Renal cortical epithelial cell (primary cell): ENCODE measurements at regions not wholly inside any gene's neighbourhood (a gene's known extent, or its start where the extent isn't known, plus 50 kb on each side); places are given as distances from the start of the nearest gene placed in this dataset.
"Not testable (repeated sequence)": the region's sequence is repeated elsewhere in the genome, so short reads cannot be mapped to it uniquely, and the experiment has no call there.

Experiments used
- DNase-seq: peaks from one replicate; pipeline ENCODE4 v3.0.0-alpha.2; 2011; ENCODE audit warnings: low read depth

DNA sequence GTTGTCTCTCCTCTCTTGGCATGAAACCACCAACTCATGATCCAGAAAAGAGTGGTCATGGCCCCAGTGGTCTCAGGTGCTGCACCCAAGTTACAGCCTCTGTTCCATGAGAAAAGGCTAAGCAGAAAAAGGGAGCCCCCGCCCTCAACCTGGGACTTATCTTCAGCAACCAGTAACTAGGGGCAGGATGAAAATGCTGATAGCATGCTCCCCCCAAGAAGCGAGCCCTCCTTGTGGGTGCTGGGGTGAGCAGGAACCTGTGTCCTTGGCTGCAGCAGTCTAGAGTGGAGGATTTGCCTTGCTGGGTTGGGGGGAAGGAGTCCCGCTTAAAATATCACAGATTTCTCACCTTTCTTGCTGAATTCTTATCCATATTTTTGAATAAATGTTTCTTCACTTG lies 490.0 kb downstream of the SUCLG1 start:
- no peak for DNase-seq

DNA sequence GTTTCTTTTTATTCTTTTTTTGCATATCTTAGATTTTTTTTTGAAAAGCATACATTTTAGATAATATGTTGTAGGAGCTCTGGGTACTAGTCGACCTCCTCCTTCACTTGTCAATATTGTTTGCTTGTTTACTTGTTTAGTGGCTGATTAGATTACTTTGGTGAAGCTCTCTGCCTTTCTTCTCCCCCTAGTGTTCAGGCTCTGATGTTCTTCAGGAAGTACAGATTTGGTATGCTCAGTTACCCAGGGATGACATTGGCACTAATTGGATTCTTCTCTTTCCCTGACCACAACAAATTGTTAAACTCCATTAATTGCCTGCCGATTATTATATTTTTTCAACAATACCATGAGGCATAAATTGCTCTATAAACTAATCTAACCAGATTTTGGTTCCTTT lies 491.2 kb downstream of the SUCLG1 start:
- DNase-seq = no peak

DNA sequence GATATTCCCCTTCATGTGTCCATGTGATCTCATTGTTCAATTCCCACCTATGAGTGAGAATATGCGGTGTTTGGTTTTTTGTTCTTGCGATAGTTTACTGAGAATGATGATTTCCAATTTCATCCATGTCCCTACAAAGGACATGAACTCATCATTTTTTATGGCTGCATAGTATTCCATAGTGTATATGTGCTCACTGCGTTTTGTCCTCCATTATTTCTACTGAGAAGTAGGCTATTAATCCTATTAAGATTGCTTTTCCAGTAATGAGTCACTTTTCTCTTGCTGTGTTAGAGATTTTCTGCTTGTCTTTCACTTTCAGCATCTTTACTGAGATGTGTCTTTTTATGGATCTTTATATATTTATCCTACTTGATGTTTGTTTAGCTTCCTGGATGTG lies 492.1 kb downstream of the SUCLG1 start:
- not testable (repeated sequence) for DNase-seq

DNA sequence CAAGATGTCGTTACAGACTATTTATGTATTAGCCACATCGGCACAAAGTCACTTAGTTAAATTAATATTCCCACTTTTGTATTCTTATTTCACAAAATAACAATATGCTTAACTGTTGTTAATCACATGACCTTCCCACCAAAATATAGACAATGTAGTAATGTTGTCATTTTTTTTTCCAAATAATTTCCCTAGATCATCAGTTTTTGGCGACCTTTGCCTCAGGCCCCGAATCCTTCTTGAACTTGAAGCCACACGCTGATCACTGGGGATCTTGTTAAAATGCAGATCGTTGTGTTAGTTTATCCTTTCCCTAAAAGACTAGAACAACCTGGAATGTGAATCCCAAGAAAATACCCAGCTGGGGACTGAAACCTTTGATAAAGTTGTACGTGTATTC lies 497.6 kb downstream of the SUCLG1 start:
- no peak for DNase-seq

DNA sequence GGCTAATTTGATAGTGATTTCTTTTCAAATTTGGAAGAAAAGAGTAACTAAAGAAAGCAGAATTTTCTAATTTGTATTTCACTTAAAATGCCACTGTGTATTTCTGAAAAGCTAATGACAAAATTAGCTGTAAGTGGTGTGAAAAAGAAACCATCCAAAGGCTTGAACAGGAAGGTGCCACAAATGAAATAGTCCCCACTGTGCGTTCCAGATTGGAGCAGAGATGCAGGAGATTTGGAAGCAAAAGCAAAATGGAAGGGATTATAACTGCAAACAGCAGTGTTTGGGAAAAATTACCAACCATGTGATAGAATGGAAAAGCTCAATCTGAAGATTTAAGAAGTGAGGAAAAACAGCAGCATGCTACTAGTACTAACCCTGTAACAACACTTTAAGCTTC lies 498.7 kb downstream of the SUCLG1 start:
- no peak for DNase-seq

DNA sequence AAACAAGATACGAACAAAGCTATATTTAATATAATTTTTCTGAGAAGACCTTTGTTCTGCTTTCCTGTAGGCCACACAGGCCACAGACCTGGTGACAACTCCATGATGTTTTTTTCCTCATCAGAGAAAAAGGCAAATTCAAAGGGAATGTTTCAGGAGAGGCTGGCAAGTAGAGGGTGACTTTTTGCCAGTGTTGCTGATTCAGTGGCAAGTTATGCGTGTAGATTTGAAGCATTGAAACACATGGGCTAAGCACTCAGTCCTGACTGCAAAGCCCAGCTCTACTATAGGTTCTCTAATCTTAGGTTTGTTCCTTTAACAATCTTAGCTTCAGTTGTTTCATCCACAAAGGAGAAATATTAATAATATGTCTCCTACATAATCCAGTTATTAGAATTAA lies 499.8 kb downstream of the SUCLG1 start:
- DNase-seq = no peak

DNA sequence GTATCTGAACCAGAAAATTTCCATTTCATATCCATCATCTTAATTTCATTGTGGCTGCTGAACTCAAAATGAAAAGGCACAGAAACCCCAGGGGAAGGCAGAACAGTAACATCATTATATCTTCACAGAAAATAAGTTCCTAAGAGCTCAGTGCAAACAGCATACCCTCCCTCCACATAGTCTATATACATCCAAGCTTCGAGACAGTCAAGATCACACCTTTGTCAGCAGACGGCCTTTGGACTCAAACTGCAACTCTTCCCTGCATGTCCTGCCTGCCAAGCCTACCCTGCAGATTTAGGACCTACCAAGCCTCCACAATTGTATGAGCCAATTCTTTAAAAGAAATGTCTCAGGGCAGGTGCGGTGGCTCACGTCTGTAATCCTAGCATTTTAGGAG lies 502.1 kb downstream of the SUCLG1 start:
- DNase-seq = no peak

DNA sequence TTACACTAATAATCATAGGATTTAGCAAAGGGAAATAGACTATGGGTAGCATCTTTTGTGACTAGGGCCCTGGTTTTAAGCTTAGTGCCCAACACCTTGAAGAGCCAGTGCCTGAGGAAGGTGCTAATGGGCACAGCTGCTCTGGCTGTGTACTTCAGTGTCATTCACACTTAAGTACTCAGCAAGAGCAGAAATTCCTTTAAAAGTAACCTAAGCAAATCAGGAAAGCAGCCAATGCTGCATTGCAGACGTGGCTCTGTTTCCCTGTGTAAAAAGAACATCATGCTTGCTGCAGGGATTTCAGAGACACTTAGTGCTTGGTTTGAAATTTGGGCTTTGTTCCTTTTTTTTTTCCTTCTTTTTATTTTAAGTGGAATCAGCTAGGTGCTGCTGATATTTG lies 505.4 kb downstream of the SUCLG1 start:
- no peak for DNase-seq

DNA sequence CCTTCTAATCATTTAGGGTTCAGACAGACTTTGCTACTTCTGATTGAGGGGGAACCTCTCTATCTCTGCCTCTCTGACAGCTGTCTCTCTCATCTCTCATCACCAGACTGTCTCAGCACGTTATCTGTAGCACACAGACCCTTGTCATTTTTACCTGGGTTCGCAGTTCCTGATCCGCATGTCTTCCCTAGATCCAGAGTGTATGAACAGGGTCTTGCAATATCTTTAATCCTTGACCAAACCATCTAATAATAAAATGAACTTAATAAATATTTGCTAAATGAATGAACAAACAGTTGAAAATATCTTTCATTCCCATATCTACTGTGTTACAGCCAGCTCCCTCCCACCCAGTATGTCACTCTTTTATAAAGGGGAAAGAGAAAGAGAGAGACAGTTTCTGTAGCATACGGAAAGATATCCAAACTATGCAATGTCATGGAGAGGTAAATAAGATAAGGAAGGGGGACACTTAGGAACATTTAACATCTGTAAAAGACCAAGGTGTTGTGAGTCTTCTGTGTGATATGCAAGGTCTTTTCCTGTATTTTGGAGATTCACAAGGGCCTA lies 507.6 kb downstream of the SUCLG1 start:
- no peak for DNase-seq

DNA sequence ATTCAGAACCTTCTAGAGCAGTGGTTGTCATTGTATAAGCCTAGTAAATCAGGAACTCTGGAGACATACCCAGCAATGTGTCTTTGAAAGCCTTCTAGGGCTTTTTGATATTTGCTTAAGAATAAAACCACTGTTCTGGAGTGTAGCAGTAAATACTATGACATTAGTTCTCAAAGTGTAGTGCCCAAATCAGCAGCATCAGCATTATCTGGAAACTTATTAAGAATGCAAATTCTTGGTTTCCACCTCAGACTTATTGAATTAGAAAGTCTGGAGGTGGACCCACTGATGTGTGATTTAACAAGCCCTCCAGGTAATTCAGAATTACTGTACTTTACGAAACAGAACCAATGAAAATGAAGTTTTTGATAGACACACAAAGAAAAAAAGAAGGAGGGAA lies 509.7 kb downstream of the SUCLG1 start:
- DNase-seq = no peak

DNA sequence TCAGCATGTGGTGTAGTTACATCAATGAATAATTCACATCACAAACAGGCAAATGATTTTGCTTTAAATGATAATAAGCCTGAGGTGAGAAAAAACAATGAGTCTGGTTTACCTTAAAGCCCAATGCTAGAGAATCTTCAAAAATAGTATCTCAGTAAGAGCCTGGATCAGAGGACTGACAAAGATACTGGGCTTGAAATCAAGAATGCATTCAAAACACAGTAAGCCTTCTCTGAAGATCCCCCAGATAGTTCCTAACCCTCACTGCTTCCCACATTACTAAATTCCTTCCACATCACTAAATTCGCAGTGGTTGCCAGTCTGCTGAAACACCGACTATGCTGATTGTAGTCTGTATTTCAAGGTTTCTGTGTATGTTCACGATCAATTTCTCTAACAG lies 514.9 kb downstream of the SUCLG1 start:
- DNase-seq = no peak

DNA sequence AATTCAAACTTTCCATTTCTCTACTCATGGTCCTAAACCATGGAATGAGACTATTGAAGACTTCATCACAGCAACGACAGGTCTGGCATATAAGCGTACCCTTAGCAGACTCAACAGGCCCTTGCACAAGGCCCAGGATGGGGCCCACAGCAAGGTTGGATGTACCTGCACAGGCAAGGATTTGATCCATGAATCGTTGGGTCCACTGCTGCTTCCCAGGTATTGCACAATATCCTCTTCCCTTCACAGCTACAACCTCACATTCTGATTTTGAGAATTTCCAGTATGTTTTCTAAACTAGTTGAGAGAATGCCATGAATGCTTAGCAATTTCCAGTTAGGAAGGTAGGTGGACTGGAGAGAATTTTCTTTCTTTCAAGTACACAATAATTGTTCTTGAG lies 515.8 kb downstream of the SUCLG1 start:
- no peak for DNase-seq

DNA sequence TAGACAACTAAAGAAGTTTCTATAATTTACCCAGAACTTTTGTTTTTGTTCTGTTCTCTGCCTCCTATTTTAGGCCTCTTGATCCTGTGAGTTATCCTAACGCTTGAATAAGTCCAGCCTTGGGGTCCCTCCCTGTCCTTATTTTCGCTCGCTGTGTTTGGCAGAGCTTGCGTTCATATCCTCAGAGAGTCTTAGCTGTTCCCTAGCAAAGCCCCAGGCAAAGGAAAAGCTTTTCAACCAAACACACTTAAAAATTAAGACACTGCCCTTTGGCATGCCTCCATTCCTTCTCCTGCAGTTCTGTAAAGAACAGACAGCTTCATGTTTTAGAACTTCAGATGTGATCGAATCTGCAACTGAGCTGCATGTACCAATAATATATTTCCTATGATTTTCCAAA lies 517.2 kb downstream of the SUCLG1 start:
- no peak for DNase-seq

DNA sequence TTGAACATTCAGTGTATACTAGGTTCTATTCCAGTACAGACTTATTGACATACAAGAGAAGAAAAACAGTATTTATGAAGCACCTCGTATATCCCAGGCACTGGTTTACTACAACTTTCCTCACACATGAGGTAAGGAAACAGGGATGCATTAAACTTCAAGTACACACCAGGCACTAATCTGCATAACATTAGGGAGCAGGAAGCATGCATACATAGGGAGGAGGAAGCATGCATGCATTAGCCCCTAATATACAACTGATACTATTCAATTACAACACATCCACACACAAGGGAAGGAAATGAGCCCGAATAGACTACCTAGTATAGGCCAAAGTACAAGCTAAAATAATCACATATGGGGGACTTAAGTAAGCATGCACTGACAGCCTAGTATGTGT lies 525.3 kb downstream of the SUCLG1 start:
- DNase-seq = no peak

DNA sequence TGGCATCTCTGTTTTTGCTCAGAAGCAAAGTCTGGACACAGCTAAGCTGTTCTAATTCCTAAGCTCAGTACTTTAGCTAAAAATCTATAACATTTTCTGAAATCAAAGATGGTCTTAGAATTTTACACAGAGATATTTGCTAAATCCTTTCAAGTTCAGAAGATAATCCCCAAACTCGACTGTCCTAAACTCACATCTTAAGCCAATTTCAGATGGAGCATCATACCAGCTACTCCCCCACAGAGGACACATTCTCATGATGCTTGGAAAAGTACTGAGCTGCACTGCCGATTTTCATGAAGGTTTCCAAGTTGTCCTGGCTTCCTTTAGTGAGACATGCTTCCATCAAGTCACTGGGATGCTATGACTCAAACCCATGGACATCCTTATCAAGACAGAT lies 535.5 kb downstream of the SUCLG1 start:
- DNase-seq = no peak

DNA sequence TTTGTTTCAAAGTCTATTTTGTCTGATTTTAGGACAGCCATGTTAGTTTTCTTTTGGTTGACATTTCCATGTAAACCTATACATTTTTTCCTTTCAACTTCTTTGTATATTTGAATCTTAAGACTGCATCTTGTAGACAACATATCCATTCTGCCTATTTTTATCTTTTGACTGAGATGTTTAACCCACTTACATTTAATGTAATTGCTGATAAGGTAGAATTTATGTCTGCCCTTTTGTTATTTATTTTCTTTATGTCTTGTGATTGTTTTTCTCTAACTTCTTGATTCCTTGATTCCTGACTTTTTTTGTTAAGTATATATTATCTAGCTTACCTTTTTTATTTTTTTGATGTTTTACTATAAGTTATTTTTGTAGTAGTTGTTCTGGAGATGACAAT lies 542.5 kb downstream of the SUCLG1 start:
- DNase-seq = no peak

DNA sequence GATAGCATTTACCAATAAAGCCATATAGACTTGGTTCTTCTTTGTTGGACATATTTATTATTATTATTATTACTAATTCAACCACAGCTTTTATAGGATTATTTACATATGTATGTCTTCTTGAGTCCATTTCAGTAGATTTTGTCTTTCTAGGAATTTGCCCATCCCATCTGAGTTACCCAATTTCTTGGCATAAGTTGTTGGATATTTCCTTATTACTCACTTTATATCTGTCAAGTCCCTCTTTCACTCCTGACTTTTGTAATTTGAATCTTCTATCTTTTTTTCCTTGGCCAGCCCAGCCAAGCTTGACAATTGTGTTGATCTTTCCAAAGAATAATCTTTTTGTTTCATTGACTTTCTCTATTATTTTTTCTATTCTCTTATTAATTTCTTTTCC lies 543.7 kb downstream of the SUCLG1 start:
- DNase-seq = no peak

DNA sequence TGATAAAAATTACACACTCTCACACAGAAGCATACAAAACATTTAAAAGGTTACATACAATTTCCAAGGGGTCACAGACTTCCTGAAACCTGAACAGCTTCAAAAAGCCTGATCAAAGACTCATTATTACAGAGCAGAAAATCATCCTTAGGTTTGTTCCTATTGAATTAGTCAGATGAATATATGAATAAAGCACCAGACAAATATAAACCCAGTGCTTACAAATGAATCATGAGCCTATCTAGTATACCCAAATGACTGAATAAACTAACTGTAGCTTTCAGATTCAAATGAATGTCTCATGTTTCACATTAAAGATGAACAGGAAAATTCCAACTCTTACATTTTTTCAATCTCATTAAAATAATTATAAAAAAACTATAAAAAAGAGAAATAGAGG lies 550.3 kb downstream of the SUCLG1 start:
- DNase-seq = no peak

DNA sequence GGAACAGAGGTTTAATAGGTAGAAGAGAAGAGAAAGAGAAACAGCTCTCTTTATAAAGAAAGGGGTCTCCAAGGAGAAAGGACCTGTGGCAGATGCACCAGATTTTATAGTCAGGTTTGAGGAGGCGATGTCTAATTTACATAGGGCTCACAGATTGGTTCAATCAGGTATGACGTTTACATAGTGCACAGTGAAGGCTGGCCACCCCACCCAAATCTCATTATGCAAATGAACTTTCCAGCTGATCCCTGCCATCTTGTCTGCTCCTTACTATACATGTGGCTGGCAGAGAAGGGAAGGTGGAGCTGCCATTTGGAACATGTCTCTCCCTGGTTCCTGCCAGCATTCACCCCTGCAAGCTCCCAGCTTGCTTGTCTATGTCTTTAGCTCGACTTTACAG lies 557.8 kb downstream of the SUCLG1 start:
- DNase-seq = no peak

DNA sequence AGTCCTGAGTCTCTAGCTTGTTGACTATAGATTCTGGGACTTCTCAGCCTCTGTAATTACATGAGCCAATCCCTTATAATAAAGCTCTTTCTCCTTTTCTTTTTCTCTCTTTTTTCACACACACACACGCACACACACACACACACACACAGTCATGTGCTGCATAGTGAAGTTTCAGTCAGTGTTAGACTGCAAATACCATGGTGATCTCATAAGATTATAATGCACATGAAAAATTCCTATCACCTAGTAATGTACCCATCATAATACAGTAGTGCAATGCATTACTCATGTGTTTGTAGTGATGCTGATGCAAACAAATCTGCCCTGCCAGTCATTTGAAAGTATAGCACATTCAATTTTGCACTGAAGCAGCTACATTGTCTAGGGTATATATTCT lies 558.2 kb downstream of the SUCLG1 start:
- peak; percentile 17 for DNase-seq

DNA sequence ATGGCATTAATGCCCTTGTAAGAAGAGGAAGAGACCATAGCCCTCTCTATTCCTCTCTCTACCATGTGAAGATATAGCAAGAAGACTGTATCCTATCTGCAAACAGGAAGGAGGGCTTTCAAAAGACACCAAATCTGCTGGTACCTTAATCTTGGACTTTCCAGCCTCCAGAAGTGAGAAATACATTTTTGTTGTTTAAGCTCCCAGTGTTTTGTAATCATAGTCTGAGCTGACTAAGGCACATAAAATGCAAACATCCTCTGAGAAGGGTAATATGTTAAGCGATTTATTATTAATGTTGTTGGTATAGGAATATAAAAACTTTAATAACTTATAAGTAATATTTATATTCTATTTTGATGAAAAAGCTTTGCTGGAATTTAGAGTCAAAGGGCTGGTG lies 559.8 kb downstream of the SUCLG1 start:
- DNase-seq = no peak

DNA sequence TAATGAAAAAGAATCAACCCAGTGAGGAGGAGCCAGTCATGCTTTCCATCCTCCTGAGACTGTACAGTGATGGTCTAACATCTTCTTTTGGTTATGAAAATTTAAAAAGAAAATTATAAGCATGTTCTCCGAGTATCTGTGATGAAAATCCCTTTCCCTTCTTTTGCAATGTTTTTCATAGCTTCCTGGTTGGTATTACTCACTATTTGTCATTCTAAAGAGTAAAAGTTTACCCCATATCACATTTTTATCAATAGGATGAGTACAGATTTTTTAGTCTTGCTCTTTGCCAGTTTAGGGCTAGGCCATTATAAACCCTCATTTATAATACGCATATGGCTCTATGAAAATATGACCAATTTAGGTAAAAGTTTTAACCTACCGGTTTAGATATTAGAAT lies 564.1 kb downstream of the SUCLG1 start:
- DNase-seq = no peak

DNA sequence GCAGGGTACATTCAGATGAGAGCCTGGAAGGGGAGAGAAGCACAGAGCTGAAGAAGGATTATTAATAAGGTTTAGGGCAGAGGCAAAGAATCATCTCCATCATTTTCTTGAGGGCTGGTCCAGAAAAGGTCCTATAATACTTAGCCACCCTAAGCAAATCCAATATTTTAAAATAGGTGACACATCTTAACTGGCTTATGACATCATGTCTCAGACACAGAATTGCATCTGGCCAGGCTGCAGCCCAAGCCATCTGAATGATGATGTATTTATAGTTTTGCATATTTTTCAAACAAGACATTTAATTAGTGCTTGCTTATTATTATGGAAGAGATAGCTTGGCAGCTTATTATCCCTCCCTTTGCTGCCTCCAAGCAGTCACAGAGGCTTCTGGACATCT lies 571.3 kb downstream of the SUCLG1 start:
- DNase-seq = no peak

DNA sequence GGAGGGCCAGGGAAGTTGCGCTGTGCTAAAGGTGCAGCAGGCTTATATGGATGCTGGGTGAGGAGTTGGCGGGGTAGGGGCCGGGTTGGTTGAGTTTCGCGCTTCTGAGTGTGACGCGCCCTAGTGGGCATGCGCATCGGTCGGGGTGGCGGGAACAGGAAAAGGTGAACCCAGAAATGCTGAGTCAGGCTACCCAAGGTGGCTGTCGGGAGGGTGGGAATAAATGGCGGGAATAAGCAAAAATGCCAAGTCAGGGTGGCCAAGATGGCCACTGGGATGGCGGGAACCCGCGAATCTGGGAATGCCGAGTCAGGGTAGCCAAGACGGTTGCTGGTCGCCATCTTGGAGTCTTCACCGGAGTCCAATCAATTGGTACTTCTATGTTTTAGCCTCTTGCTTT lies 580.0 kb downstream of the SUCLG1 start:
- DNase-seq = no peak

DNA sequence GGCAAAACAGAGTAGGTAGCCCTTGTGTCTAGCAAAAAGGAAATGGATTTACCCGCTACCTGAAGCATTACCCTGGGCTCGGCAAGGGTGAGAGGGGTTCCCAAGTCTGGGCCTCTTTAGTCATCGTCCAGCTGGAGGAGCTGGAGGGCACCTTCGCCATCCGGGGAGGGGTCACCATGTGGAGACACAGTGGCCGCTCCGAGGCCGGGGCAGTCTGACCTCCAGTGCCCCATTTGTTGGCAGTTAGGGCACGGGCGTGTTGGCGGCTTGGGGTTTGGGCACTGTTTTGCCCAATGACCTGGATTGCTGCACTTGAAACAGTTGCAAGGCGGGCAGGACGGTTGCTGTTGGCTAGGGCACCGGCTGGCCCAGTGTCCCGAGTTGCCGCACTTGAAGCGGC lies 581.8 kb downstream of the SUCLG1 start:
- DNase-seq = not testable (repeated sequence)
